HCT116 (cell line): ENCODE measurements at regions not wholly inside any gene's neighbourhood (a gene's known extent, or its start where the extent isn't known, plus 50 kb on each side); places are given as distances from the start of the nearest gene placed in this dataset.

Experiments
- ATAC-seq: fragments of 200-7000 bp; cut with Tn5 transposase; 2 replicates; pipeline ENCODE4 v1.9.1; 2020; ENCODE audit warnings: mild to moderate bottlenecking, moderate library complexity
- BruUV-seq: library from RNA; stranded (reverse); fragments of 400-500 nt; replicated peaks from 2 replicates; lab custom pipeline; 2021; lab: Mats Ljungman, UMichigan
- CTCF ChIA-PET: fragments of 300-600 bp; sonication (Branson Sonifier 250); formaldehyde crosslinking; loops from one replicate; lab custom pipeline; 2021; ENCODE audit warnings: antibody characterized with exemption; lab: Charles Lee
- POLR2A ChIA-PET: fragments of 300-600, 350-600 bp; sonication (Branson Sonifier 250); formaldehyde crosslinking; loops from one replicate; lab custom pipeline; 2021; ENCODE audit warnings: antibody characterized with exemption; lab: Charles Lee
- RAD21 ChIA-PET, 2 experiments: fragments of 300-600 bp; sonication (Branson Sonifier 250); formaldehyde crosslinking; loops; one replicate each; lab custom pipeline; 2023; ENCODE audit warnings: low total read pairs in 2 of 2; ENCODE audit not compliant: uncharacterized antibody in 2 of 2, unreplicated experiment in 2 of 2, low non-redundant PET in 1 of 2; lab: Charles Lee
- DNase-seq: peaks from one replicate; pipeline ENCODE4 v3.0.0-alpha.2; 2010; ENCODE audit warnings: low read depth, low spot score
- H2AFZ ChIP-seq: fragments of 200-600 bp; shearing (Covaris generic), sonication (generic); 2 replicates; pipeline ENCODE4 v1.6.1; 2017; ENCODE audit warnings: low read depth, mixed run types, mixed read lengths, antibody characterized with exemption, low read length; ENCODE audit not compliant: poor library complexity, severe bottlenecking
- H3K27ac ChIP-seq: 2 replicates; pipeline ENCODE4 v1.5.1; 2012; ENCODE audit warnings: low read depth, low read length
- H3K27me3 ChIP-seq: fragments of 200-600 bp; sonication (generic); 2 replicates; pipeline ENCODE4 v1.6.1; 2016; ENCODE audit warnings: mixed run types, low read length, mixed read lengths; ENCODE audit not compliant: insufficient read depth
- H3K36me3 ChIP-seq, 2 experiments: fragments of 200-500 bp in 1 of 2; fragments of 200-600 bp in 1 of 2; sonication (Bioruptor generic) in 1 of 2; sonication (generic) in 1 of 2; 2 replicates each; pipeline versions ENCODE4 v1.5.1 to v1.6.1; 2014 to 2016; ENCODE audit warnings: low read length in 2 of 2, inconsistent platforms in 1 of 2, mixed read lengths in 1 of 2, mixed run types in 1 of 2; ENCODE audit not compliant: insufficient read depth in 2 of 2, control insufficient read depth in 1 of 2
- H3K4me1 ChIP-seq, 2 experiments: fragments of 200-600 bp in 1 of 2; sonication (generic) in 1 of 2; 2 replicates each; pipeline versions ENCODE4 v1.5.1 to v1.6.1; 2012 to 2017; ENCODE audit warnings: low read length in 2 of 2, inconsistent platforms in 1 of 2, mild to moderate bottlenecking in 1 of 2, mixed read lengths in 1 of 2, mixed run types in 1 of 2, moderate library complexity in 1 of 2; ENCODE audit not compliant: insufficient read depth in 2 of 2, control insufficient read depth in 1 of 2
- H3K4me2 ChIP-seq: fragments of 200-600 bp; sonication (generic); 2 replicates; pipeline ENCODE4 v1.6.1; 2017; ENCODE audit warnings: mixed run types, low read length, mixed read lengths
- H3K4me3 ChIP-seq, 2 experiments: fragments of 200-600 bp in 1 of 2; sonication (generic) in 1 of 2; replicated peaks in 1 of 2; 2 replicates each; pipeline ENCODE4 v1.5.1; 2011 to 2016; ENCODE audit warnings: low read length in 2 of 2, control low read depth in 1 of 2, low read depth in 1 of 2, mild to moderate bottlenecking in 1 of 2, mixed read lengths in 1 of 2, mixed run types in 1 of 2
- H3K79me2 ChIP-seq: fragments of 200-600 bp; sonication (generic); 2 replicates; pipeline ENCODE4 v1.6.1; 2017; ENCODE audit warnings: mild to moderate bottlenecking, mixed run types, low read length, moderate library complexity, mixed read lengths; ENCODE audit not compliant: insufficient read depth
- H3K9ac ChIP-seq: fragments of 200-600 bp; sonication (generic); 2 replicates; pipeline ENCODE4 v1.6.1; 2016; ENCODE audit warnings: low read length, mixed read lengths
- H3K9me2 ChIP-seq: fragments of 200-600 bp; sonication (generic), shearing (Covaris generic); 2 replicates; pipeline ENCODE4 v1.6.1; 2017; ENCODE audit warnings: mixed run types, mild to moderate bottlenecking, moderate library complexity; ENCODE audit not compliant: insufficient read depth
- H3K9me3 ChIP-seq, 2 experiments: fragments of 200-500 bp in 1 of 2; fragments of 200-600 bp in 1 of 2; sonication (Bioruptor generic) in 1 of 2; sonication (generic) in 1 of 2; 2 replicates each; pipeline ENCODE4 v1.6.1; 2014 to 2017; ENCODE audit warnings: low read length in 2 of 2, mixed read lengths in 2 of 2, inconsistent platforms in 1 of 2, low read depth in 1 of 2, mild to moderate bottlenecking in 1 of 2, mixed run types in 1 of 2, moderate library complexity in 1 of 2; ENCODE audit not compliant: control insufficient read depth in 1 of 2, insufficient read depth in 1 of 2
- H4K20me1 ChIP-seq: fragments of 200-600 bp; sonication (generic), shearing (Covaris generic); 2 replicates; pipeline ENCODE4 v1.6.1; 2017; ENCODE audit warnings: mixed run types, mild to moderate bottlenecking, moderate library complexity; ENCODE audit not compliant: insufficient read depth
- CBX3 ChIP-seq: IDR thresholded peaks from 2 replicates; pipeline ENCODE4 v1.6.1; 2012; ENCODE audit warnings: low read depth
- EGR1 ChIP-seq: IDR thresholded peaks from 2 replicates; pipeline ENCODE4 v1.6.1; 2012; ENCODE audit warnings: low read depth
- POLR2AphosphoS5 ChIP-seq: IDR thresholded peaks from 2 replicates; pipeline ENCODE4 v1.6.1; 2011; ENCODE audit warnings: mild to moderate bottlenecking, low read depth, low read length, moderate library complexity
- RAD21 ChIP-seq: IDR thresholded peaks from 2 replicates; pipeline ENCODE4 v1.6.1; 2012; ENCODE audit warnings: low read depth, mild to moderate bottlenecking
- TCF7L2 ChIP-seq: IDR thresholded peaks from 2 replicates; pipeline ENCODE4 v1.7.0; 2011; ENCODE audit warnings: borderline replicate concordance, inconsistent platforms; ENCODE audit not compliant: insufficient read depth, insufficient read length; ENCODE audit errors: extremely low read depth
- intact Hi-C: fragments of 100-400 bp; cut with micrococcal nuclease; formaldehyde crosslinking; loops from 2 replicates; pipeline ENCODE4 v1.10.0; 2022

- ChIA-PET RAD21 (no interaction called here), POLR2A (no interaction called here)
Measured at GRCh38 chr10:105783936-105784483, 1142.9 kb downstream of the SORCS3 start.

DNA sequence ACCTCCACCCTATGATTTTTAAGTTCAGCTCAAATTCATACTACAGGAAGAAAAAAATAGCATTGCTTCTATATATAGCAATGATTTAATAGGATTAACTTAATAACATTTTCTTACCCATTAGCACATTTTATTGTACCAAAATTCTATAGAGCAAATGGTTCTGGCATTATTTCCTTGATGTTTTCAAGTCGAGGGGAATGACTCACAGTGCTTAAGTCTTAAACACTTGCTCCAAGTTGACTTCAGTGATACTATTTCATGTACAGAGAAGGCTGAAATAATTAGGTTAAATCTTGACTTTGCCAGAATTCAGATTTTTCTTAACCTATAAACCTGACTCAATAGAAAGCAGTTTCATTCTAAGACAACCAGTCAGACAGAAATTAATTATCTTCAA lies 1133.8 kb downstream of the SORCS3 start:
- POLR2A ChIA-PET: no interaction called here
- H4K20me1 ChIP-seq: no peaks in the 10 kb centered on the region
- H3K9me3 ChIP-seq: peaks cover 9 to 25% of the 10 kb centered on the region in 2 experiments; a peak in 2 of 4 replicates
- ATAC-seq (no peak), DNase-seq (no peak)
- H3K27ac ChIP-seq: no peak overlapping the region
- no peak overlapping the region for H2AFZ ChIP-seq
- CTCF ChIA-PET: no interaction called here
- H3K79me2 ChIP-seq: no peaks in the 10 kb centered on the region
- H3K4me2 ChIP-seq: no peak overlapping the region
- H3K4me1 ChIP-seq: no peaks in the 10 kb centered on the region
- intact Hi-C loops: no loop called here
- no peaks in the 10 kb centered on the region for H3K9me2 ChIP-seq
- RAD21 ChIA-PET: no interaction called here
- no TSS peak for BruUV-seq
- H3K4me3 ChIP-seq: no peak overlapping the region
- no peak overlapping the region for H3K9ac ChIP-seq
- no peak for TF ChIP-seq EGR1
- no peaks in the 10 kb centered on the region for H3K27me3 ChIP-seq
- H3K36me3 ChIP-seq: no peaks in the 10 kb centered on the region

More at GRCh38 chr10:105783936-105784483, 1142.9 kb downstream of the SORCS3 start:
- H2AFZ ChIP-seq: no peak overlapping the region
- H3K4me3 ChIP-seq: no peak overlapping the region
- no peak for DNase-seq
- H3K9me3 ChIP-seq: peaks cover 24 to 32% of the 10 kb centered on the region in 2 experiments; a peak in 2 of 4 replicates
- no peaks in the 10 kb centered on the region for H3K27me3 ChIP-seq
- BruUV-seq: no TSS peak
- H3K4me1 ChIP-seq: no peaks in the 10 kb centered on the region
- H3K27ac ChIP-seq: no peak overlapping the region
- no peaks in the 10 kb centered on the region for H4K20me1 ChIP-seq
- intact Hi-C loops: no loop called here
- no peaks in the 10 kb centered on the region for H3K36me3 ChIP-seq
- no peaks in the 10 kb centered on the region for H3K9me2 ChIP-seq
- no peak overlapping the region for H3K4me2 ChIP-seq
- no peak for ATAC-seq
- H3K9ac ChIP-seq: no peak overlapping the region
- TF ChIP-seq POLR2AphosphoS5 (no peak), TCF7L2 (no peak), RAD21 (no peak), CBX3 (no peak)
- TF ChIP-seq, all 23 proteins: peak for 0
- H3K79me2 ChIP-seq: no peaks in the 10 kb centered on the region
- CTCF ChIA-PET: no interaction called here
